ENCODE measurements at regions not wholly inside any gene's neighbourhood (a gene's known extent, or its start where the extent isn't known, plus 50 kb on each side); places are given as distances from the start of the nearest gene placed in this dataset.

DNA sequence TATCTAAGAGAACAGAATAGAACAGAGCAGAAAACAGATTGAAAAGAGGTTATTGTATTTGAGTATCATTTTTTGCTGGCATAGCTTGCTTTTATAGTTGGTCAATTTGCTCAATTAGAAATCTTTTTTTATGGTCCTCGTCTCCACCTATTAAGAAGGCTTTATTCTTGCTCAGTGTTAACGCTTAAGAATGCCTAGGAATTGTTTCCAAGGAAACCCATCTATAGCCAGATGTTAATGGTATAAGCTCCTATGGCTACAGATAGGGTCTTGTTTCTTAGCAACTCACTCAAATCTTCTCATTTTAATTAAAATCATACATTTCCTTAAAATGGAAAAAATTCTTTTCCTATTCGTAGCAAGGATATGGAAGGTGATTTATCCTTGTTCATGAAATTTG is 392.3 kb downstream of the TMEM135 start:
- H3K9ac ChIP-seq (ENCODE audit: low read depth in 1 of 2, low read length in 2 of 2) = no peak overlapping the region
- H3K4me1 ChIP-seq (ENCODE audit: control insufficient read depth in 4 of 4, insufficient read depth in 4 of 4, low read length in 3 of 4) = no peaks in the 10 kb centered on the region
- TF ChIP-seq, protein P1, sequence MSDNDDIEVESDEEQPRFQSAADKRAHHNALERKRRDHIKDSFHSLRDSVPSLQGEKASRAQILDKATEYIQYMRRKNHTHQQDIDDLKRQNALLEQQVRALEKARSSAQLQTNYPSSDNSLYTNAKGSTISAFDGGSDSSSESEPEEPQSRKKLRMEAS (IDR thresholded peaks at IDR 0.05) = no peak
- TF ChIP-seq HNF4A (conservative IDR thresholded peaks at IDR 0.05) (no peak), RXRA (IDR thresholded peaks at IDR 0.05) (no peak)
- no peak overlapping the region for H3K27ac ChIP-seq (ENCODE audit: low read depth in 1 of 2, low read length in 2 of 2)
- 88% methylated on average over 3 of the region's 3 CpGs for WGBS
- no peaks in the 10 kb centered on the region for H3K36me3 ChIP-seq (ENCODE audit: control insufficient read depth in 4 of 4, insufficient read depth in 3 of 4, low read depth in 1 of 4, low read length in 3 of 4)
- no peak for DNase-seq (ENCODE audit: low spot score)
- no peaks in the 10 kb centered on the region for H3K9me3 ChIP-seq (ENCODE audit: control insufficient read depth in 4 of 4, low read length in 3 of 4)
- H3K27me3 ChIP-seq (ENCODE audit: control insufficient read depth in 4 of 4, insufficient read depth in 4 of 4, low read length in 3 of 4) = no peaks in the 10 kb centered on the region
- H3K4me3 ChIP-seq (ENCODE audit: low read depth in 1 of 3, low read length in 3 of 3) = no peak overlapping the region

DNA sequence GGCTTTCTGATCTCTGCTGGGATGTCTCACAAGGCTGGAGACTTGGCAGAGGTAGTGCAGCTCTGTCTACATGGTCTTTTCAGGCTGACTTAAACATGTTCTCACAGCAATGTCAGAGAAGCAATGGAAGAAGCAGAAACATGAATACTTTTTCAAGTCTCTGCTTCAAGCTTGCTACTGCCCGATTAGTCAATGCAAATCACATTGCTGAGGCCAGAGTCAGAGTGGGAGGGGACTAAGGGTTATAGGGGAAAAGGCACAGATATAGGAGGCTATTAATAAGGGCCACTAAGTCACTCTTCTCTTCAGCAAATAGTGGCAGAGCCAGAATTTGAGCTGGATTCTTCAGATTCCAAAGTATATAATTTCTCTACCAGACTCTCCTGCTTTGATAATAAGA is 390.5 kb downstream of the TMEM135 start:
- WGBS = 73% methylated on average over 1 of the region's 1 CpG
- Histone ChIP-seq H3K27me3 (ENCODE audit: control insufficient read depth in 4 of 4, insufficient read depth in 4 of 4, low read length in 3 of 4) (no peaks in the 10 kb centered on the region), H3K4me1 (ENCODE audit: control insufficient read depth in 4 of 4, insufficient read depth in 4 of 4, low read length in 3 of 4) (no peaks in the 10 kb centered on the region), H3K9me3 (ENCODE audit: control insufficient read depth in 4 of 4, low read length in 3 of 4) (no peaks in the 10 kb centered on the region), H3K9ac (ENCODE audit: low read depth in 1 of 2, low read length in 2 of 2) (no peak overlapping the region), H3K36me3 (ENCODE audit: control insufficient read depth in 4 of 4, insufficient read depth in 3 of 4, low read depth in 1 of 4, low read length in 3 of 4) (no peaks in the 10 kb centered on the region), H3K27ac (ENCODE audit: low read depth in 1 of 2, low read length in 2 of 2) (no peak overlapping the region), H3K4me3 (ENCODE audit: low read depth in 1 of 3, low read length in 3 of 3) (no peak overlapping the region)
- no peak for DNase-seq (ENCODE audit: low spot score)
- no peak for TF ChIP-seq JUND (IDR thresholded peaks at IDR 0.05)
- no peak for TF ChIP-seq REST (IDR thresholded peaks at IDR 0.05)
- no peak for TF ChIP-seq SP1 (IDR thresholded peaks at IDR 0.05)
- no peak for TF ChIP-seq RAD21 (IDR thresholded peaks at IDR 0.05)
- TF ChIP-seq HNF4A (conservative IDR thresholded peaks at IDR 0.05) = no peak
- TF ChIP-seq GABPA (IDR thresholded peaks at IDR 0.05 in 1 of 2, conservative IDR thresholded peaks at IDR 0.05 in 1 of 2) = no peak
- TF ChIP-seq CTCF (IDR thresholded peaks at IDR 0.05; ENCODE audit: low read depth, low read length, missing input control) = no peak
- no peak for TF ChIP-seq EGR1 (IDR thresholded peaks at IDR 0.05; ENCODE audit: low read depth in 2 of 2)

DNA sequence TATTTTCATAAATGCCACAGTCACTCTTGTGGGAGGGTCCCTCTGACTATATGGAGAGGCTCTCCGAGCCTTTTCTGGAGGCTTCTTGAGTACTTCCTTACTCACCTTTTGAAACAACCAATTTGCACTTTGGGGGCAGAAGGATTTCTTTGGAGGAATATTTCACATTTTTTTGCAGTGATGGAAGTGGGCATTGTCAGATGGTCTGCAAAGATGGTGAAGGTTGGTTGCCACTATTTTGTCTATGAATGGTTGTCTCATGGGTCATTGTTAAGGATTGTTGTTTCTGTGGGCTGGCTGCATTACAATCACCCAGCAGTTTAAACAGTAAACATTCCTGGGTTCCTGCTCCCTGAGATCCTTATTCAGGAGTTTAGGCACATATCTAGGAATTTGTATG is 388.2 kb downstream of the TMEM135 start:
- Histone ChIP-seq H3K27ac (ENCODE audit: low read depth in 1 of 2, low read length in 2 of 2) (no peak overlapping the region), H3K4me3 (ENCODE audit: low read depth in 1 of 3, low read length in 3 of 3) (no peak overlapping the region), H3K27me3 (ENCODE audit: control insufficient read depth in 4 of 4, insufficient read depth in 4 of 4, low read length in 3 of 4) (no peaks in the 10 kb centered on the region), H3K36me3 (ENCODE audit: control insufficient read depth in 4 of 4, insufficient read depth in 3 of 4, low read depth in 1 of 4, low read length in 3 of 4) (no peaks in the 10 kb centered on the region), H3K9me3 (ENCODE audit: control insufficient read depth in 4 of 4, low read length in 3 of 4) (no peaks in the 10 kb centered on the region), H3K4me1 (ENCODE audit: control insufficient read depth in 4 of 4, insufficient read depth in 4 of 4, low read length in 3 of 4) (no peaks in the 10 kb centered on the region), H3K9ac (ENCODE audit: low read depth in 1 of 2, low read length in 2 of 2) (no peak overlapping the region)
- DNase-seq (ENCODE audit: low spot score) = no peak
- 91% methylated on average over 1 of the region's 1 CpG for WGBS
- TF ChIP-seq CTCF (IDR thresholded peaks at IDR 0.05; ENCODE audit: low read depth, low read length, missing input control) = no peak
- TF ChIP-seq, protein P2, sequence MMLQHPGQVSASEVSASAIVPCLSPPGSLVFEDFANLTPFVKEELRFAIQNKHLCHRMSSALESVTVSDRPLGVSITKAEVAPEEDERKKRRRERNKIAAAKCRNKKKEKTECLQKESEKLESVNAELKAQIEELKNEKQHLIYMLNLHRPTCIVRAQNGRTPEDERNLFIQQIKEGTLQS (IDR thresholded peaks at IDR 0.05) = no peak
- TF ChIP-seq HNF4G (IDR thresholded peaks at IDR 0.05) = no peak
- TF ChIP-seq SP1 (IDR thresholded peaks at IDR 0.05) = no peak
- no peak for TF ChIP-seq NR2F2 (IDR thresholded peaks at IDR 0.05)
- TF ChIP-seq JUND (IDR thresholded peaks at IDR 0.05) = no peak
- TF ChIP-seq FOXA2 (IDR thresholded peaks at IDR 0.05) = no peak

Measured in liver (tissue), 8 donors.